SH-SY5Y (cell line): ENCODE measurements at regions not wholly inside any gene's neighbourhood (a gene's known extent, or its start where the extent isn't known, plus 50 kb on each side); places are given as distances from the start of the nearest gene placed in this dataset.
A peak's percentile ranks its signal among the peaks of the same experiment; 100 is the strongest.

ENCODE experiments used
- GATA2 ChIP-seq: IDR thresholded peaks from 2 replicates; pipeline ENCODE4 v1.6.1; 2011; ENCODE audit warnings: mild to moderate bottlenecking, low read depth, low read length
- GATA3 ChIP-seq: IDR thresholded peaks from 2 replicates; pipeline ENCODE4 v1.6.1; 2011; ENCODE audit warnings: low read depth, mild to moderate bottlenecking, low read length, moderate library complexity

DNA sequence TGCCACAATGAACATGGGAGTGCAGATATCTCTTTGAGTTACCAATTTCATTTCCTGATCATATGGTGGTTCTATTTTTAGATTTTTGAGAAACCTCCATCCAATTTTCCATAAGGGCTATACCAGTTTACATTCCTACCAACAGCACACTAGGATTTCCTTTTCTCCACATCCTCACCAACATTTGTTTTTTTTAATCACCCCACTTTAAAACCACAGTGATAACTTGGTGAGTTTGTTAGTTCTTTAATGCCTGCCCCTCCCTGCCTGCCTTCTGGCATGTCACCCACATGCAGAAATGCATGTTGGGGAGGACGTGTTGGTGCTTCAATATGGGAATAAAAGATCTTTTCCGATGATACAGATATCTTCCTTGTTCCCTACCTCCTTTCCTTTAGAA lies 167.9 kb downstream of the CAND1 start:
- no peak for TF ChIP-seq GATA3
- no peak for TF ChIP-seq GATA2

GRCh38 chr12:67439611-67440010 lies 170.5 kb downstream of the CAND1 start:
- no peak for TF ChIP-seq GATA2
- no peak for TF ChIP-seq GATA3

- no peak for TF ChIP-seq GATA3
- no peak for TF ChIP-seq GATA2
These were observed 172.7 kb downstream of the CAND1 start for GRCh38 chr12:67441736-67442346.

DNA sequence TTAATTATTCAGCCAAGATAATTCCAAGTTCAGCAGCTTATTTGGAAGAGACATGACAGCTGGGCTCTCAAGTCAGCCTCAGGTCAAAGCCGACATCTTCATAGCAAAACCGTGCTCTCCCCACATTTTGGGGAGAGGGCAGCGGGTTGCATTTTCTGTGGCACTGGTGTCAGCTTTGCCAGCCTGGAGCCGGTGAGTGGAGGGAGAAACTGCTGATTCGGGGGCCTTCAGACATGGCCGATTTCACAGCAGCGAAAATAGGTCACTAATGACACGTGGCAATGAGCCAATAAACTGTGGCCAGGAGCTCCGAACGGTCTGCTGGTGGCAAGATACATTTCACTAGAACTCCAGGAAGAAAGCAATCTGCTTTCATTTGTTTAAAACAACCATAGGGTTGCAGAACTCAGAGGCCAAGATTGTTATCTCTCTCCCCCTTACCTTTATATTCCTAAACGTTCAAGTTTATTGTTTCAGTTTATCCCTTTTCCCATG lies 173.2 kb downstream of the CAND1 start:
- TF ChIP-seq GATA2 (peak; percentile 90), GATA3 (peak; percentile 63; the same call in 1 of the 2 replicates)

DNA sequence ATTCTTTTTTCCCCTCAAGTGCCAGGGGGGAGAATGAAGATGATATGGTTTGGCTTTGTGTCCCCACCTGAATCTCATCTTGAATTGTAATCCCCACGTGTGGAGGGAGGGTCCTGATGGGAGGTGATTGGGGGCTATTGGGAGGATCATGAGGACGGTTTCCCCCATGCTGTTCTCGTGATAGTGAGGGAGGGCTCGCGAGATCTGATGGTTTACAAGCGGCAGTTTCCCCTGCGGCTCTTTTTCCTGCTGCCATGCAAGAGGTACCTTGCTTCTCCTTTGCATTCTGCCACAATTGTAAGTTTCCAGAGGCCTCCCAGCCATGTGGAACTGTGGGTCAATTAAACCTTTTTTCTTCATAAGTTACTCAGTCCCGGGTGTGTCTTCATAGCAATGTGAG lies 173.7 kb downstream of the CAND1 start:
- TF ChIP-seq GATA3 (no peak; the same call in 1 of the 2 replicates), GATA2 (no peak)

- no peak for TF ChIP-seq GATA3
- no peak for TF ChIP-seq GATA2
These were observed 175.4 kb downstream of the CAND1 start for GRCh38 chr12:67444542-67444941.

- TF ChIP-seq GATA2, result no peak
- TF ChIP-seq GATA3, result no peak
These were observed 177.6 kb downstream of the CAND1 start for GRCh38 chr12:67446716-67447115.

GRCh38 chr12:67447180-67447579 lies 178.0 kb downstream of the CAND1 start:
- TF ChIP-seq GATA2 (no peak), GATA3 (no peak)

GRCh38 chr12:67449591-67450052 lies 180.5 kb downstream of the CAND1 start:
- TF ChIP-seq GATA3 (no peak), GATA2 (no peak)

GRCh38 chr12:67450441-67450840 lies 181.3 kb downstream of the CAND1 start:
- TF ChIP-seq GATA3 (no peak), GATA2 (no peak)

- TF ChIP-seq GATA2 (peak; percentile 72), GATA3 (no peak)
These were observed 182.0 kb downstream of the CAND1 start for GRCh38 chr12:67451206-67451605.

- TF ChIP-seq GATA2, result no peak
- no peak for TF ChIP-seq GATA3
These were observed 183.1 kb downstream of the CAND1 start for GRCh38 chr12:67452119-67452805.

- no peak for TF ChIP-seq GATA2
- TF ChIP-seq GATA3, result no peak
These were observed 184.0 kb downstream of the CAND1 start for GRCh38 chr12:67453191-67453590.

DNA sequence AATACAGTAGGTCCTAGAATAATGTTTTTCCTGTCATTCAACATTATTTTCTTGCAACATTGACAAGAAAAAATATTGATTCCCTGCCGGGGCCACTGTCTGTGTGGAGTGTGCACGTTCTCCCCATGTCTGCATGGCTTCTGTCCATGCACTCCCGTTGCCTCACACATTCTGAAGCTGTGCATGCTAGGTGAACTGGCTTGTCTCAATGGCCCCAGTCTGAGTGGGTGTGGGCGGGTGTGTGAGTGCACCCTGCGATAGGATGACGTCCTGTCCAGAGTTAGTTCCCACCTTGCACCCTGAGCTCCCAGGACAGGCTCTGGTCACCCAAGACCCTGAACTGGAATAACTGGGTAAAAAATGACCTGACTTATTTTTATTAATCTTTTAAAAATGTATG lies 186.1 kb downstream of the CAND1 start:
- TF ChIP-seq GATA2, result no peak
- TF ChIP-seq GATA3, result no peak

GRCh38 chr12:67456431-67456901 lies 187.3 kb downstream of the CAND1 start:
- TF ChIP-seq GATA3, result no peak
- TF ChIP-seq GATA2, result no peak
